AG09319 (cell line): ENCODE measurements at regions not wholly inside any gene's neighbourhood (a gene's known extent, or its start where the extent isn't known, plus 50 kb on each side); places are given as distances from the start of the nearest gene placed in this dataset.
A peak's percentile ranks its signal among the peaks of the same experiment; 100 is the strongest.
"Not testable (repeated sequence)": the region's sequence is repeated elsewhere in the genome, so short reads cannot be mapped to it uniquely, and the experiment has no call there.

Source experiments
- DNase-seq: peaks from one replicate; pipeline ENCODE4 v3.0.0-alpha.2; 2010; ENCODE audit warnings: low read depth; ENCODE audit errors: extremely low read depth
- TF ChIP-seq, protein P1 (sequence below): IDR thresholded peaks from 2 replicates; pipeline ENCODE4 v1.5.1; 2011; ENCODE audit warnings: low read depth, mild to moderate bottlenecking, inconsistent platforms, low read length, moderate library complexity

- DNase-seq, result no peak
- TF ChIP-seq, protein P1, sequence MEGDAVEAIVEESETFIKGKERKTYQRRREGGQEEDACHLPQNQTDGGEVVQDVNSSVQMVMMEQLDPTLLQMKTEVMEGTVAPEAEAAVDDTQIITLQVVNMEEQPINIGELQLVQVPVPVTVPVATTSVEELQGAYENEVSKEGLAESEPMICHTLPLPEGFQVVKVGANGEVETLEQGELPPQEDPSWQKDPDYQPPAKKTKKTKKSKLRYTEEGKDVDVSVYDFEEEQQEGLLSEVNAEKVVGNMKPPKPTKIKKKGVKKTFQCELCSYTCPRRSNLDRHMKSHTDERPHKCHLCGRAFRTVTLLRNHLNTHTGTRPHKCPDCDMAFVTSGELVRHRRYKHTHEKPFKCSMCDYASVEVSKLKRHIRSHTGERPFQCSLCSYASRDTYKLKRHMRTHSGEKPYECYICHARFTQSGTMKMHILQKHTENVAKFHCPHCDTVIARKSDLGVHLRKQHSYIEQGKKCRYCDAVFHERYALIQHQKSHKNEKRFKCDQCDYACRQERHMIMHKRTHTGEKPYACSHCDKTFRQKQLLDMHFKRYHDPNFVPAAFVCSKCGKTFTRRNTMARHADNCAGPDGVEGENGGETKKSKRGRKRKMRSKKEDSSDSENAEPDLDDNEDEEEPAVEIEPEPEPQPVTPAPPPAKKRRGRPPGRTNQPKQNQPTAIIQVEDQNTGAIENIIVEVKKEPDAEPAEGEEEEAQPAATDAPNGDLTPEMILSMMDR, result no peak
Observed at GRCh38 chr1:60886090-60886489, 196.3 kb upstream of the NFIA start.

GRCh38 chr1:60880202-60880601 lies 202.2 kb upstream of the NFIA start:
- TF ChIP-seq, protein P1, result no peak
- DNase-seq, result no peak

- TF ChIP-seq, protein P1, result no peak
- no peak for DNase-seq
Observed at GRCh38 chr1:60878323-60878722, 204.0 kb upstream of the NFIA start.

- TF ChIP-seq, protein P1, result no peak
- DNase-seq, result no peak
Observed at GRCh38 chr1:60877376-60877775, 205.0 kb upstream of the NFIA start.

- DNase-seq, result no peak
- TF ChIP-seq, protein P1, result no peak
Observed at GRCh38 chr1:60876952-60877351, 205.4 kb upstream of the NFIA start.

- DNase-seq, result no peak
- TF ChIP-seq, protein P1, result no peak
Observed at GRCh38 chr1:60875138-60875537, 207.2 kb upstream of the NFIA start.

- DNase-seq, result peak; percentile 4
- TF ChIP-seq, protein P1, result no peak
Observed at GRCh38 chr1:60874718-60875117, 207.6 kb upstream of the NFIA start.

DNA sequence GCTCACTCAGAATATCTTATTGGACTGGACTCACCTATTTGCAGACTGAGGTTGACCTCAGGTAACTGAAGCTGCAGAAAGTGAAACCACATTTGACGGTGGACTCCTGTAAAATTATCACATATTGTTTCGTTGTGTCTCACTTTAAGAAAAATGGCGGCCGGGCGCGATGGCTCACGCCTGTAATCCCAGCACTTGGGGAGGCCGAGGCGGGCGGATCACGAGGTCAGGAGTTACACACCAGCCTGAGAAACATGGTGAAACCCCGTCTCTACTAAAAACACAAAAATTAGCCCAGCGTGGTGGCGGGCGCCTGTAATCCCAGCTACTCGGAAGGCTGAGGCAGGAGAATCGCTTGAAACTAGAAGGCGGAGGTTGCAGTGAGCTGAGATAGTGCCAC lies 209.0 kb upstream of the NFIA start:
- DNase-seq, result not testable (repeated sequence)
